GM23248 (cell line): ENCODE measurements at regions not wholly inside any gene's neighbourhood (a gene's known extent, or its start where the extent isn't known, plus 50 kb on each side); places are given as distances from the start of the nearest gene placed in this dataset.

Source experiments
- EZH2 ChIP-seq: fragments of 200-600 bp; sonication (generic); IDR thresholded peaks from 2 replicates; pipeline ENCODE4 v1.6.1; 2018; ENCODE audit warnings: antibody characterized with exemption, mild to moderate bottlenecking; ENCODE audit not compliant: insufficient read depth, poor library complexity, severe bottlenecking
- EZH2phosphoT487 ChIP-seq: fragments of 200-600 bp; sonication (generic); IDR thresholded peaks from 2 replicates; pipeline ENCODE4 v1.6.1; 2018; ENCODE audit warnings: antibody characterized with exemption, moderate library complexity, mild to moderate bottlenecking, low read depth; ENCODE audit not compliant: insufficient read depth

GRCh38 chr17:5707482-5707881 lies 123.2 kb upstream of the NLRP1 start:
- TF ChIP-seq EZH2 = no peak
- no peak for TF ChIP-seq EZH2phosphoT487
